Upper lobe of right lung (tissue), 1 donor: ENCODE measurements at regions not wholly inside any gene's neighbourhood (a gene's known extent, or its start where the extent isn't known, plus 50 kb on each side); places are given as distances from the start of the nearest gene placed in this dataset.
"Not testable (repeated sequence)": the region's sequence is repeated elsewhere in the genome, so short reads cannot be mapped to it uniquely, and the experiment has no call there.

Experiments
- ATAC-seq: fragments of 200-7000 bp; cut with Tn5 transposase; one replicate; pipeline ENCODE4 v1.9.1; 2020; ENCODE audit warnings: mild to moderate bottlenecking, moderate library complexity
- DNase-seq: peaks from one replicate; pipeline ENCODE4 v3.0.0-alpha.2; 2020
- H3K27ac ChIP-seq: fragments of 200-600 bp; one replicate; pipeline ENCODE4 v1.8.0; 2022
- H3K27me3 ChIP-seq: fragments of 200-600 bp; one replicate; pipeline ENCODE4 v1.8.0; 2022; ENCODE audit warnings: mild to moderate bottlenecking
- H3K36me3 ChIP-seq: fragments of 200-600 bp; one replicate; pipeline ENCODE4 v1.8.0; 2022
- H3K4me1 ChIP-seq: fragments of 200-600 bp; one replicate; pipeline ENCODE4 v1.8.0; 2022
- H3K4me3 ChIP-seq: fragments of 200-600 bp; one replicate; pipeline ENCODE4 v1.8.0; 2022; ENCODE audit warnings: mild to moderate bottlenecking
- H3K9me3 ChIP-seq: fragments of 200-600 bp; one replicate; pipeline ENCODE4 v1.8.0; 2022
- intact Hi-C: fragments of 100-400 bp; cut with DNase I; formaldehyde crosslinking; loops from one replicate; pipeline ENCODE4 v1.11.0; 2022
- TF ChIP-seq, protein P1 (sequence below): fragments of 200-600 bp; IDR thresholded peaks from one replicate; pipeline ENCODE4 v1.8.0; 2022; ENCODE audit warnings: antibody characterized with exemption
- donor health status: DM: no; HTN: yes; CAD: no; lungs with severe emphysema.

DNA sequence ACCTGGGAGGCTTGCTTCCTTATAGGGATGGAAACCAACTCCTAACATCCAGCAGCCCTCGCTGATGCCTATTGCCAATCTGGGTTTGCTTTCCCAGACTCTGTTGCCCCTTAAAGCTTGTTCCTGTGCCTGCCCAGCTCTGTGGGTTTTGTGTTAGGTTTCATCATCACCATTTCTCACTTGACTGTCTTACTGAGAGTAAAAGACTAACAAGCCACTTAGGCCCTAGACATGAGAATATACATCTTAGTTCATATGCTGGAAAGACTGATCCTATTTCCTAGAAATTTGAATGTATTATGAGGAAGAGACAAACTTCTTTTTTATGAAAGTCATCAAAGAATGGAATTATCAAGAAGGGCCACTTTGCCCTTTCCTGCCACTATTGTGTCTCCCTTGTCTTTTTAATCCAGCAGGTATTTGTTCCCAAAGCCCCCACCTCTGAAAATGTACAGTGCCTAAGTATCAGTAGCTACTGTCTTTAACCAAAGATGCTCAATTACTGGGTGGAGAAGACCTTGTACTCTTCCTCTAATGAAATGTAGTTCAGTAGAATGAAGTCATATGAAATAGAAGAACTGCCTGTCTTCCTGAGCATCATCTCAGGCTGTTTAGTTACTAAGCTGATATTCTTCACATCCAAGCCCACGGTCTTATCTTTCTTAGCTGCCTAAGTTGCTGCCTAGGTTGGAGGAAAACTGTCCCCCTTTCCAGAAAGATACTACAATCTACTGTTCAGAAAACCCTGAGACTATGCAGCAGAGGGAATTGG lies 59.8 kb upstream of the ZPLD1 start:
- no peak overlapping the region for H3K4me3 ChIP-seq
- no peaks in the 10 kb centered on the region for H3K36me3 ChIP-seq
- H3K27me3 ChIP-seq: no peaks in the 10 kb centered on the region
- ATAC-seq (no peak), DNase-seq (no peak)
- no peaks in the 10 kb centered on the region for H3K4me1 ChIP-seq
- TF ChIP-seq, protein P1, sequence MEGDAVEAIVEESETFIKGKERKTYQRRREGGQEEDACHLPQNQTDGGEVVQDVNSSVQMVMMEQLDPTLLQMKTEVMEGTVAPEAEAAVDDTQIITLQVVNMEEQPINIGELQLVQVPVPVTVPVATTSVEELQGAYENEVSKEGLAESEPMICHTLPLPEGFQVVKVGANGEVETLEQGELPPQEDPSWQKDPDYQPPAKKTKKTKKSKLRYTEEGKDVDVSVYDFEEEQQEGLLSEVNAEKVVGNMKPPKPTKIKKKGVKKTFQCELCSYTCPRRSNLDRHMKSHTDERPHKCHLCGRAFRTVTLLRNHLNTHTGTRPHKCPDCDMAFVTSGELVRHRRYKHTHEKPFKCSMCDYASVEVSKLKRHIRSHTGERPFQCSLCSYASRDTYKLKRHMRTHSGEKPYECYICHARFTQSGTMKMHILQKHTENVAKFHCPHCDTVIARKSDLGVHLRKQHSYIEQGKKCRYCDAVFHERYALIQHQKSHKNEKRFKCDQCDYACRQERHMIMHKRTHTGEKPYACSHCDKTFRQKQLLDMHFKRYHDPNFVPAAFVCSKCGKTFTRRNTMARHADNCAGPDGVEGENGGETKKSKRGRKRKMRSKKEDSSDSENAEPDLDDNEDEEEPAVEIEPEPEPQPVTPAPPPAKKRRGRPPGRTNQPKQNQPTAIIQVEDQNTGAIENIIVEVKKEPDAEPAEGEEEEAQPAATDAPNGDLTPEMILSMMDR: no peak
- no peaks in the 10 kb centered on the region for H3K9me3 ChIP-seq
- intact Hi-C loops: no loop called here
- H3K27ac ChIP-seq: no peak overlapping the region

DNA sequence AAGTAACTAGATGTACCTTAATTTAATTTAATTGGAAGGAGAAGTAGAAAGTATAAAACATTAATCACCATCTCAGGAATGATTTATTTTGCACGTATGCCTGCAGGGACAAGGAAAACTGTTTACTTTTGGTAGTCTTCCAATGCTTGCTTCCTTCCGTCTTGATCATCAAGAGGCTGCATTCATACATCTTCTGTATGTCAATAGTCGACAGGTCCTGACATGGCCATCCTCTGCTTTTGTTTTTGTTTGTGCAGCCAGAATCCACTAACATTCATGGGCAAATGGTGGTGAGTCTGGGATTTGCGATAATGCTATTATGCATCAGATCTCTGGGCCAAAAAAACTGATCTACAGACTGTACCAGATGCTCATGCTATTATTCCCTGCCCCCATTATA lies 56.6 kb upstream of the ZPLD1 start:
- no peaks in the 10 kb centered on the region for H3K27me3 ChIP-seq
- no peaks in the 10 kb centered on the region for H3K36me3 ChIP-seq
- TF ChIP-seq, protein P1: no peak
- H3K4me1 ChIP-seq: no peaks in the 10 kb centered on the region
- no peak overlapping the region for H3K27ac ChIP-seq
- H3K4me3 ChIP-seq: no peak overlapping the region
- ATAC-seq (no peak), DNase-seq (no peak)
- no peaks in the 10 kb centered on the region for H3K9me3 ChIP-seq
- intact Hi-C loops: no loop called here

DNA sequence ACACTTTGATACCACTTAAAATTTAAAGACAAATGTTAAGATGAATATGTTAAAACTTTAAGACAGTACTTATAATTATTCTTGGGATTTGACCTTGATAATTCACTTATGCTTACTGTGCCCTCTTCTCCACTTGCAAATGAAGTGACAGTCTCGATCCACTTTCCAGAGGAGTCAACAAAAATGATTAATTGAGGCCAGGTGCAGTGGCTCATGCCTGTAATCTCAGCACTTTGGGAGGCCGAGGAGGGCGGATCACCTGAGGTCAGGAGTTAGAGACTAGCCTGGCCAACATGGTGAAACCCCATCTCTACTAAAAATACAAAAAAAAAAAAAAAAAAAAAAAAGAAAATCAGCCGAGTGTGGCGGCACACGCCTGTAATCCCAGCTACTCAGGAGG lies 52.6 kb upstream of the ZPLD1 start:
- DNase-seq, H3K36me3 ChIP-seq, H3K27me3 ChIP-seq, ATAC-seq, intact Hi-C loops, H3K4me1 ChIP-seq, H3K4me3 ChIP-seq, H3K27ac ChIP-seq, H3K9me3 ChIP-seq: not testable (repeated sequence)
